HEK293 (cell line): ENCODE measurements at regions not wholly inside any gene's neighbourhood (a gene's known extent, or its start where the extent isn't known, plus 50 kb on each side); places are given as distances from the start of the nearest gene placed in this dataset.

Source experiments
- CTCF ChIA-PET: fragments of 350-600 bp; formaldehyde crosslinking; extraction: SDS; loops from one replicate; lab custom pipeline; 2021; ENCODE audit warnings: antibody characterized with exemption; lab: Yijun Ruan, JAX
- POLR2A ChIA-PET: fragments of 300-600 bp; formaldehyde crosslinking; extraction: SDS; loops from one replicate; lab custom pipeline; 2020; ENCODE audit warnings: antibody characterized with exemption, inconsistent platforms; lab: Yijun Ruan, JAX
- H3K27ac ChIP-seq: fragments of 200-500 bp; sonication (Bioruptor generic); 2 replicates; pipeline ENCODE4 v1.5.1; 2014; ENCODE audit warnings: low read depth, low read length, control low read depth, inconsistent platforms; ENCODE audit errors: extremely low read depth
- H3K36me3 ChIP-seq, 2 experiments: fragments of 200-500 bp in 1 of 2; sonication (Bioruptor generic) in 1 of 2; 1 replicate in 1 of 2; 2 replicates in 1 of 2; pipeline ENCODE4 v1.5.1; 2014 to 2017; ENCODE audit warnings: inconsistent platforms in 2 of 2, low read length in 2 of 2; ENCODE audit not compliant: control insufficient read depth in 2 of 2, insufficient read depth in 1 of 2
- H3K4me1 ChIP-seq: fragments of 200-500 bp; sonication (Bioruptor generic); 2 replicates; pipeline ENCODE4 v1.5.1; 2014; ENCODE audit warnings: mild to moderate bottlenecking, low read length, inconsistent platforms; ENCODE audit not compliant: control insufficient read depth, insufficient read depth
- H3K4me3 ChIP-seq: 2 replicates; pipeline ENCODE4 v1.5.1; 2011; ENCODE audit warnings: low read depth, mild to moderate bottlenecking, control low read depth, low read length, moderate library complexity
- H3K9me3 ChIP-seq: fragments of 200-500 bp; sonication (Bioruptor generic); 2 replicates; pipeline ENCODE4 v1.5.1; 2014; ENCODE audit warnings: low read depth, low read length, inconsistent platforms; ENCODE audit not compliant: control insufficient read depth, insufficient read depth
- BCL11A ChIP-seq: fragments of 450-650 bp; formaldehyde crosslinking; IDR thresholded peaks from 2 replicates; pipeline ENCODE4 v1.5.1; 2016; ENCODE audit warnings: low read depth, missing biosample characterization, missing genetic modification characterization
- ELK4 ChIP-seq: IDR thresholded peaks from 2 replicates; pipeline ENCODE4 v1.6.1; 2011; ENCODE audit warnings: mild to moderate bottlenecking, low read depth, low read length, borderline replicate concordance
- FEZF1 ChIP-seq: fragments of 450-650 bp; formaldehyde crosslinking; IDR thresholded peaks from 2 replicates; pipeline ENCODE4 v1.5.1; 2016; ENCODE audit warnings: missing biosample characterization, missing genetic modification characterization
- GLIS1 ChIP-seq: fragments of 450-650 bp; formaldehyde crosslinking; IDR thresholded peaks from 2 replicates; pipeline ENCODE4 v1.5.1; 2016; ENCODE audit warnings: missing biosample characterization, missing genetic modification characterization
- GLIS2 ChIP-seq: fragments of 450-650 bp; formaldehyde crosslinking; IDR thresholded peaks from 2 replicates; pipeline ENCODE4 v1.5.1; 2016; ENCODE audit warnings: missing biosample characterization, missing genetic modification characterization
- MYNN ChIP-seq: fragments of 450-650 bp; formaldehyde crosslinking; IDR thresholded peaks from 2 replicates; pipeline ENCODE4 v1.5.1; 2016; ENCODE audit warnings: missing biosample characterization, missing genetic modification characterization, borderline replicate concordance
- MZF1 ChIP-seq: fragments of 450-650 bp; formaldehyde crosslinking; IDR thresholded peaks from 2 replicates; pipeline ENCODE4 v1.5.1; 2017; ENCODE audit warnings: missing biosample characterization, missing genetic modification characterization, borderline replicate concordance
- PRDM10 ChIP-seq: fragments of 450-650 bp; formaldehyde crosslinking; IDR thresholded peaks from 2 replicates; pipeline ENCODE4 v1.5.1; 2016; ENCODE audit warnings: missing biosample characterization, missing genetic modification characterization
- PRDM6 ChIP-seq: fragments of 450-650 bp; formaldehyde crosslinking; IDR thresholded peaks from 2 replicates; pipeline ENCODE4 v1.5.1; 2017; ENCODE audit warnings: missing biosample characterization, missing genetic modification characterization
- SALL2 ChIP-seq: fragments of 450-650 bp; formaldehyde crosslinking; IDR thresholded peaks from 2 replicates; pipeline ENCODE4 v1.5.0; 2017; ENCODE audit warnings: missing biosample characterization, mild to moderate bottlenecking, missing genetic modification characterization, borderline replicate concordance
- SP7 ChIP-seq: fragments of 450-650 bp; formaldehyde crosslinking; IDR thresholded peaks from 2 replicates; pipeline ENCODE4 v1.5.1; 2016; ENCODE audit warnings: missing biosample characterization, missing genetic modification characterization
- WT1 ChIP-seq: fragments of 450-650 bp; formaldehyde crosslinking; IDR thresholded peaks from 2 replicates; pipeline ENCODE4 v1.5.1; 2016; ENCODE audit warnings: missing biosample characterization, missing genetic modification characterization
- ZBTB20 ChIP-seq: fragments of 450-650 bp; formaldehyde crosslinking; IDR thresholded peaks from 2 replicates; pipeline ENCODE4 v1.5.1; 2016; ENCODE audit warnings: missing biosample characterization, missing genetic modification characterization
- ZBTB8A ChIP-seq: fragments of 450-650 bp; formaldehyde crosslinking; IDR thresholded peaks from 2 replicates; pipeline ENCODE4 v1.5.1; 2016; ENCODE audit warnings: missing biosample characterization, missing genetic modification characterization
- ZFP69B ChIP-seq: fragments of 450-650 bp; formaldehyde crosslinking; IDR thresholded peaks from 2 replicates; pipeline ENCODE4 v1.5.1; 2016; ENCODE audit warnings: missing biosample characterization, missing genetic modification characterization
- ZIC2 ChIP-seq: fragments of 450-650 bp; formaldehyde crosslinking; IDR thresholded peaks from 2 replicates; pipeline ENCODE4 v1.5.1; 2016; ENCODE audit warnings: missing biosample characterization, missing genetic modification characterization
- ZNF335 ChIP-seq: fragments of 450-650 bp; formaldehyde crosslinking; conservative IDR thresholded peaks from 2 replicates; pipeline ENCODE4 v1.5.1; 2016; ENCODE audit warnings: missing biosample characterization, missing genetic modification characterization
- ZNF341 ChIP-seq: fragments of 450-650 bp; formaldehyde crosslinking; IDR thresholded peaks from 2 replicates; pipeline ENCODE4; 2016; ENCODE audit warnings: low read depth, missing biosample characterization, missing genetic modification characterization
- ZNF423 ChIP-seq: fragments of 450-650 bp; formaldehyde crosslinking; IDR thresholded peaks from 2 replicates; pipeline ENCODE4 v1.5.1; 2016; ENCODE audit warnings: missing biosample characterization, missing genetic modification characterization
- ZNF530 ChIP-seq: fragments of 450-650 bp; formaldehyde crosslinking; IDR thresholded peaks from 2 replicates; pipeline ENCODE4 v1.5.1; 2016; ENCODE audit warnings: low read depth, missing biosample characterization, missing genetic modification characterization
- ZNF555 ChIP-seq: fragments of 450-650 bp; formaldehyde crosslinking; conservative IDR thresholded peaks from 2 replicates; pipeline ENCODE4 v1.5.1; 2017; ENCODE audit warnings: missing biosample characterization, mild to moderate bottlenecking, missing genetic modification characterization, inconsistent platforms
- ZNF629 ChIP-seq: fragments of 450-650 bp; formaldehyde crosslinking; IDR thresholded peaks from 2 replicates; pipeline ENCODE4 v1.5.1; 2017; ENCODE audit warnings: missing biosample characterization, missing genetic modification characterization
- ZNF692 ChIP-seq: fragments of 450-650 bp; formaldehyde crosslinking; IDR thresholded peaks from 2 replicates; pipeline ENCODE4 v1.5.1; 2016; ENCODE audit warnings: missing biosample characterization, missing genetic modification characterization
- ZNF701 ChIP-seq: fragments of 450-650 bp; formaldehyde crosslinking; IDR thresholded peaks from 2 replicates; pipeline ENCODE4 v1.5.1; 2016; ENCODE audit warnings: missing biosample characterization, missing genetic modification characterization
- ZSCAN30 ChIP-seq: fragments of 450-650 bp; IDR thresholded peaks from 2 replicates; pipeline ENCODE4 v1.5.1; 2018; ENCODE audit warnings: missing biosample characterization, mild to moderate bottlenecking, missing genetic modification characterization, moderate library complexity
- ZXDB ChIP-seq: fragments of 450-650 bp; formaldehyde crosslinking; IDR thresholded peaks from 2 replicates; pipeline ENCODE4 v1.5.1; 2016; ENCODE audit warnings: missing biosample characterization, missing genetic modification characterization

- TF ChIP-seq ELK4 (no peak), SP7 (tag by site-specific recombination) (peak; percentile 80), SALL2 (tag by site-specific recombination) (no peak), ZXDB (tag by site-specific recombination) (peak; percentile 77), BCL11A (tag by site-specific recombination) (no peak), ZFP69B (tag by site-specific recombination) (peak; percentile 85), ZNF692 (tag by site-specific recombination) (peak; percentile 97), ZBTB20 (peak; percentile 74), GLIS1 (peak; percentile 96), PRDM10 (tag by site-specific recombination) (peak; percentile 97), GLIS2 (tag by site-specific recombination) (peak; percentile 54; the same call in 1 of the 2 replicates), ZNF530 (no peak), ZSCAN30 (tag by site-specific recombination) (no peak), ZNF335 (tag by site-specific recombination) (peak; percentile 69), MYNN (tag by site-specific recombination) (no peak), ZBTB8A (tag by site-specific recombination) (0 out of 2 replicates have a peak, but pooled peaks have one; percentile 23)
- TF ChIP-seq, all 188 proteins: peak for 14
Observed at GRCh38 chr3:72661115-72661457, 187.2 kb downstream of the SHQ1 start (continued).

- Histone ChIP-seq H3K4me1 (no peaks in the 10 kb centered on the region), H3K36me3 (no peaks in the 10 kb centered on the region), H3K27ac (peak overlapping the region; percentile 8; the same call in 1 of the 2 replicates), H3K4me3 (no peak overlapping the region), H3K9me3 (no peaks in the 10 kb centered on the region)
- CTCF ChIA-PET, result interaction anchor here (0.6 to 1.1 kb wide), 2 partner anchors 162 to 418 kb away, joined by 3 read pairs; no protein-coding TSS in a partner anchor
- POLR2A ChIA-PET, result no interaction called here
- no peak for TF ChIP-seq ZNF341
Observed at GRCh38 chr3:72660270-72661114, 187.8 kb downstream of the SHQ1 start.

- ChIA-PET POLR2A (no interaction called here), CTCF (interaction anchor here (1.1 kb wide), 1 partner anchor 163 kb away, joined by 3 read pairs; no protein-coding TSS in a partner anchor)
- no peak overlapping the region for H3K4me3 ChIP-seq
- no peak for TF ChIP-seq ZNF555
- 0 out of 2 replicates have a peak, but pooled peaks have one; percentile 17 for TF ChIP-seq WT1 (tag by site-specific recombination)
- TF ChIP-seq ZNF629 (tag by site-specific recombination), result 0 out of 2 replicates have a peak, but pooled peaks have one; percentile 19
- TF ChIP-seq ZNF423 (tag by site-specific recombination), result peak; percentile 68; the same call in 1 of the 2 replicates
- no peak for TF ChIP-seq ZNF701
- peak; percentile 94 for TF ChIP-seq ZIC2 (tag by site-specific recombination)
- TF ChIP-seq FEZF1 (tag by site-specific recombination), result peak; percentile 56
- no peak for TF ChIP-seq ZFP69B (tag by site-specific recombination)
- peak; percentile 64; the same call in 1 of the 2 replicates for TF ChIP-seq SP7 (tag by site-specific recombination)
- 0 out of 2 replicates have a peak, but pooled peaks have one; percentile 50 for TF ChIP-seq MZF1 (tag by site-specific recombination)
- peak; percentile 77 for TF ChIP-seq PRDM6 (tag by site-specific recombination)
Observed at GRCh38 chr3:72659596-72659995, 188.6 kb downstream of the SHQ1 start.

More at GRCh38 chr3:72659596-72659995, 188.6 kb downstream of the SHQ1 start:
- Histone ChIP-seq H3K4me1 (no peaks in the 10 kb centered on the region), H3K36me3 (no peaks in the 10 kb centered on the region), H3K9me3 (no peaks in the 10 kb centered on the region), H3K27ac (no peak overlapping the region)
